ENCODE measurements at regions not wholly inside any gene's neighbourhood (a gene's known extent, or its start where the extent isn't known, plus 50 kb on each side); places are given as distances from the start of the nearest gene placed in this dataset.

GRCh38 chr9:121550041-121550440 lies 50.4 kb upstream of the GGTA1 start:
- no peaks in the 10 kb centered on the region for H3K9me3 ChIP-seq (ENCODE audit: control insufficient read depth, low read depth, low read length)
- H3K4me2 ChIP-seq (ENCODE audit: insufficient read depth, insufficient read length, low read length): peak overlapping the region; percentile 22
- peaks cover 6 to 17% of the 10 kb centered on the region in 2 experiments for H3K4me1 Mint-ChIP-seq
- H3K27me3 ChIP-seq (ENCODE audit: insufficient read depth, low read length): no peaks in the 10 kb centered on the region; the same call in 1 of the 2 replicates
- no peak overlapping the region; a peak in 1 of 5 replicates for H3K4me3 Mint-ChIP-seq
- DNase-seq: no peak
- no peak overlapping the region for H2BK15ac ChIP-seq (ENCODE audit: low read depth, low read length)
- TF ChIP-seq, protein P1, sequence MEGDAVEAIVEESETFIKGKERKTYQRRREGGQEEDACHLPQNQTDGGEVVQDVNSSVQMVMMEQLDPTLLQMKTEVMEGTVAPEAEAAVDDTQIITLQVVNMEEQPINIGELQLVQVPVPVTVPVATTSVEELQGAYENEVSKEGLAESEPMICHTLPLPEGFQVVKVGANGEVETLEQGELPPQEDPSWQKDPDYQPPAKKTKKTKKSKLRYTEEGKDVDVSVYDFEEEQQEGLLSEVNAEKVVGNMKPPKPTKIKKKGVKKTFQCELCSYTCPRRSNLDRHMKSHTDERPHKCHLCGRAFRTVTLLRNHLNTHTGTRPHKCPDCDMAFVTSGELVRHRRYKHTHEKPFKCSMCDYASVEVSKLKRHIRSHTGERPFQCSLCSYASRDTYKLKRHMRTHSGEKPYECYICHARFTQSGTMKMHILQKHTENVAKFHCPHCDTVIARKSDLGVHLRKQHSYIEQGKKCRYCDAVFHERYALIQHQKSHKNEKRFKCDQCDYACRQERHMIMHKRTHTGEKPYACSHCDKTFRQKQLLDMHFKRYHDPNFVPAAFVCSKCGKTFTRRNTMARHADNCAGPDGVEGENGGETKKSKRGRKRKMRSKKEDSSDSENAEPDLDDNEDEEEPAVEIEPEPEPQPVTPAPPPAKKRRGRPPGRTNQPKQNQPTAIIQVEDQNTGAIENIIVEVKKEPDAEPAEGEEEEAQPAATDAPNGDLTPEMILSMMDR (conservative IDR thresholded peaks at IDR 0.05): no peak
- H3K56ac ChIP-seq (ENCODE audit: insufficient read length, low read depth, low read length): no peak overlapping the region
- H3K23ac ChIP-seq (ENCODE audit: insufficient read length, low read depth, low read length): no peak overlapping the region
- H2BK120ac ChIP-seq (ENCODE audit: low read depth, low read length, poor library complexity, severe bottlenecking): no peak overlapping the region
- H2BK12ac ChIP-seq (ENCODE audit: insufficient read length, low read depth, low read length): no peak overlapping the region
- no peak overlapping the region for H3K4ac ChIP-seq (ENCODE audit: low read depth, low read length)
- no peak overlapping the region for H4K8ac ChIP-seq (replicated peaks; ENCODE audit: insufficient read length, low read depth, low read length)
- no peak overlapping the region for H3T11ph ChIP-seq (ENCODE audit: low read length)
- H3K9me3 Mint-ChIP-seq: peaks cover 0 to under 1% of the 10 kb centered on the region in 2 experiments; a peak in 1 of 5 replicates
- no peak overlapping the region for H3K9ac ChIP-seq (ENCODE audit: extremely low read depth, insufficient read length, low read length)
- no peak overlapping the region for H3K18ac ChIP-seq (ENCODE audit: insufficient read length, low read depth, low read length)
- H3K79me2 ChIP-seq (ENCODE audit: insufficient read depth, low read length): no peaks in the 10 kb centered on the region
- no peak overlapping the region for H2AK5ac ChIP-seq (ENCODE audit: insufficient read length, low read length)
- H3K79me1 ChIP-seq (ENCODE audit: insufficient read depth, low read depth, low read length, poor library complexity, severe bottlenecking): no peaks in the 10 kb centered on the region
- H4K20me1 ChIP-seq (ENCODE audit: control insufficient read depth, insufficient read depth, insufficient read length): no peaks in the 10 kb centered on the region
- H3K14ac ChIP-seq (ENCODE audit: insufficient read depth, low read length): no peak overlapping the region
- no peak overlapping the region for H2BK20ac ChIP-seq (ENCODE audit: low read depth, low read length, poor library complexity, severe bottlenecking)
- H3K27me3 Mint-ChIP-seq (ENCODE audit: low read depth): peaks cover 36% of the 10 kb centered on the region
- no peaks in the 10 kb centered on the region for H3K36me3 Mint-ChIP-seq (ENCODE audit: insufficient read depth in 1 of 3, low read depth in 3 of 3)
- no peaks in the 10 kb centered on the region for H3K4me1 ChIP-seq (ENCODE audit: insufficient read depth, low read length)
- H2BK5ac ChIP-seq (ENCODE audit: insufficient read length, low read length): no peak overlapping the region
- no CpG with 5 or more reads among the region's 6 CpGs for WGBS (ENCODE audit: extremely low coverage, insufficient read length, low lambda C conversion rate)
- no peak overlapping the region for H2AFZ ChIP-seq (ENCODE audit: low read length)
- H3K27ac Mint-ChIP-seq: no peak overlapping the region
- no peak overlapping the region for H3K27ac ChIP-seq (ENCODE audit: insufficient read length, low read depth, low read length)
- H3K23me2 ChIP-seq (ENCODE audit: insufficient read length, low read depth, low read length, poor library complexity, severe bottlenecking): peaks cover 9% of the 10 kb centered on the region
- H4K91ac ChIP-seq (ENCODE audit: insufficient read length, low read depth, low read length): no peak overlapping the region
- H4K5ac ChIP-seq (ENCODE audit: insufficient read length, low read depth, low read length): no peak overlapping the region
